ENCODE measurements at regions not wholly inside any gene's neighbourhood (a gene's known extent, or its start where the extent isn't known, plus 50 kb on each side); places are given as distances from the start of the nearest gene placed in this dataset.

DNA sequence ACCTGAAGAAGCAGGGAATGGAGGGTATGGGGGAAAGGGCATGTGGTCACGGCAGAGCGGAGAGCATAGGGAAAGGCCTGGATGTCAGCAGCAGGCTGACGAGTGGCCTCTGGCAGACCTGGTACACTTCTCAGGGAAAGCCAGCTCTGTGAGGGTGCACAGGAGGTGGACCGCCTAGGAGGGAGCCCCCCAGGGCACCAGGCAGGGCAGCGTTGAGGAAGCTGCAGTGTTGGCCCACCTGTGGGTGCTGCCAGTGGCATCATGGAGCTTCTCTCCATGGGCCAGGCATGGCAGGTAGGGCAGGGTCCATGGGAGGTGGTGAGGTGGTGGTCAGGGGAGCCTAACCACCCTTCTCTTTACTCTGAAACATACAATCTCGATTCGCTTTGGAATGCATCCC is 143.0 kb upstream of the PITX1 start:
- DNase-seq (no peak), ATAC-seq (no peak)
- H3K4me1 ChIP-seq (ENCODE audit: low read depth): no peaks in the 10 kb centered on the region
- intact Hi-C loops (cut with DNase I, micrococcal nuclease): no loop called here
- no peak for TF ChIP-seq CTCF (IDR thresholded peaks at IDR 0.05)
- H3K4me3 ChIP-seq: no peak overlapping the region
- no peaks in the 10 kb centered on the region for H3K36me3 ChIP-seq (ENCODE audit: low read depth)
- no peaks in the 10 kb centered on the region for H3K9me3 ChIP-seq

- no peak for DNase-seq
- no peak for TF ChIP-seq CTCF (IDR thresholded peaks at IDR 0.05)
- Histone ChIP-seq H3K4me3 (no peak overlapping the region), H3K9me3 (no peaks in the 10 kb centered on the region), H3K4me1 (ENCODE audit: low read depth) (no peaks in the 10 kb centered on the region), H3K36me3 (ENCODE audit: low read depth) (no peaks in the 10 kb centered on the region)
- ATAC-seq: peak; percentile 32
- intact Hi-C loops (cut with DNase I, micrococcal nuclease): no loop called here
Observed at GRCh38 chr5:135174315-135175096, 140.5 kb upstream of the PITX1 start.

DNA sequence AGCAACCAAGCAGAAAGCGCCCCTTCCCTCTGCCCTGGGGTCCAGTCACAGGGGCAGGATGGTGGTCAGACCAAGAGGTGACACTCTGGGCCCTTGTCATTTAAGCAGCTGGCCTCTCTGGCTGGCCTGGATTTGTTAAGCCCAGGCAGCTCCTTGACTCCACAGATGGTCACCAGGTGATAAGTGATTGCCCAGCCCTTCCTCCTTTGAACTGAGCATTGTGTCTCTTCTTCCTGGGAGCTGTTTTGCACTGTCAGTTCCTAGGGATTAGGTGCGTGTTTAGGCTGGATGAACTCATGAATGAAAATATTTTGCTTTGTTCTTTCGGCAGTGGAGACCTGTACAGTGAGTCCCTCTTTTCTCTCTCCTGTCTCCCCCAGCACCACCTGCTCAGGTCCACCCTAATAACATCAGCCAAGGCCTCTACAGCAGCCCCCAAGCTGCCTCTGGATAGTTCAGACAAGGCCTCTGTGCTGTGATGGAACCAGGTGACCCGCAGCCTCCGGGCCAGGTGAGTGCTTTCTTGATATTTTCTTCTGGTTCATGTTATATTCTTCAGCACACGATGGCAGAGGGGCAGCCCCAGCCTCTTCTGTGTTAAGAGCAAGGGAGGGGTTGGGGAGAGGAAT is 139.7 kb upstream of the PITX1 start:
- no peak for ATAC-seq
- intact Hi-C loops (cut with DNase I, micrococcal nuclease): no loop called here
- DNase-seq: no peak
- no peaks in the 10 kb centered on the region for H3K4me1 ChIP-seq (ENCODE audit: low read depth)
- no peaks in the 10 kb centered on the region for H3K9me3 ChIP-seq
- H3K36me3 ChIP-seq (ENCODE audit: low read depth): no peaks in the 10 kb centered on the region
- no peak overlapping the region for H3K4me3 ChIP-seq
- no peak for TF ChIP-seq CTCF (IDR thresholded peaks at IDR 0.05)

GRCh38 chr5:135172718-135173117 is 138.7 kb upstream of the PITX1 start:
- no peak for ATAC-seq
- no peaks in the 10 kb centered on the region for H3K36me3 ChIP-seq (ENCODE audit: low read depth)
- no peaks in the 10 kb centered on the region for H3K9me3 ChIP-seq
- TF ChIP-seq CTCF (IDR thresholded peaks at IDR 0.05): no peak
- intact Hi-C loops (cut with DNase I, micrococcal nuclease): no loop called here
- H3K4me1 ChIP-seq (ENCODE audit: low read depth): no peaks in the 10 kb centered on the region
- no peak for DNase-seq
- H3K4me3 ChIP-seq: no peak overlapping the region

- no peaks in the 10 kb centered on the region for H3K9me3 ChIP-seq
- ATAC-seq: no peak
- no peak for TF ChIP-seq CTCF (IDR thresholded peaks at IDR 0.05)
- intact Hi-C loops (cut with DNase I, micrococcal nuclease): no loop called here
- H3K4me1 ChIP-seq (ENCODE audit: low read depth): no peaks in the 10 kb centered on the region
- H3K36me3 ChIP-seq (ENCODE audit: low read depth): no peaks in the 10 kb centered on the region
- H3K4me3 ChIP-seq: no peak overlapping the region
- DNase-seq: no peak
Observed at GRCh38 chr5:135171336-135171735, 137.3 kb upstream of the PITX1 start.
